Activated CD4-positive, alpha-beta memory T cell treated with anti-CD3 and anti-CD28 coated beads for 36 hours (primary cell): ENCODE measurements at regions not wholly inside any gene's neighbourhood (a gene's known extent, or its start where the extent isn't known, plus 50 kb on each side); places are given as distances from the start of the nearest gene placed in this dataset.

Experiments
- CTCF ChIA-PET: fragments of 350-600 bp; sonication (Branson Sonifier 250); formaldehyde crosslinking; loops from one replicate; lab custom pipeline; 2021; ENCODE audit warnings: antibody characterized with exemption, inconsistent platforms; lab: Charles Lee
- POLR2A ChIA-PET: fragments of 350-600 bp; sonication (Branson Sonifier 250); formaldehyde crosslinking; loops from one replicate; lab custom pipeline; 2021; ENCODE audit warnings: antibody characterized with exemption; lab: Charles Lee
- DNase-seq: peaks from one replicate; pipeline ENCODE4 v3.0.0-alpha.2; 2020
- H3K27ac Mint-ChIP-seq: one replicate; pipeline ENCODE4 v1.8.0; 2021; ENCODE audit warnings: mixed read lengths
- H3K27me3 Mint-ChIP-seq: one replicate; pipeline ENCODE4 v1.8.0; 2021; ENCODE audit warnings: mixed read lengths
- H3K36me3 Mint-ChIP-seq: one replicate; pipeline ENCODE4 v1.8.0; 2021; ENCODE audit warnings: mixed read lengths
- H3K4me1 Mint-ChIP-seq: one replicate; pipeline ENCODE4 v1.8.0; 2021; ENCODE audit warnings: low read depth, mixed read lengths
- H3K4me3 Mint-ChIP-seq: one replicate; pipeline ENCODE4 v1.8.0; 2021; ENCODE audit warnings: mild to moderate bottlenecking, mixed read lengths
- H3K9me3 Mint-ChIP-seq: one replicate; pipeline ENCODE4 v1.8.0; 2021; ENCODE audit warnings: mixed read lengths
- intact Hi-C: fragments of 100-400 bp; cut with micrococcal nuclease; formaldehyde crosslinking; loops from one replicate; pipeline ENCODE4 v1.15.1; 2023

- CTCF ChIA-PET: no interaction called here
- DNase-seq: no peak
- POLR2A ChIA-PET: no interaction called here
Observed at GRCh38 chr6:132993738-132994137, 179.4 kb downstream of the RPS12 start.

GRCh38 chr6:132995009-132995408 lies 180.6 kb downstream of the RPS12 start:
- no peak overlapping the region for H3K27ac Mint-ChIP-seq
- ChIA-PET CTCF (no interaction called here), POLR2A (no interaction called here)
- intact Hi-C loops: no loop called here
- H3K27me3 Mint-ChIP-seq: peaks cover 4% of the 10 kb centered on the region
- DNase-seq: no peak
- H3K4me1 Mint-ChIP-seq: no peaks in the 10 kb centered on the region
- no peak overlapping the region for H3K4me3 Mint-ChIP-seq
- H3K36me3 Mint-ChIP-seq: no peaks in the 10 kb centered on the region
- no peaks in the 10 kb centered on the region for H3K9me3 Mint-ChIP-seq

More at GRCh38 chr6:132993738-132994137, 179.4 kb downstream of the RPS12 start:
- H3K4me3 Mint-ChIP-seq: no peak overlapping the region
- H3K9me3 Mint-ChIP-seq: no peaks in the 10 kb centered on the region
- no peak overlapping the region for H3K27ac Mint-ChIP-seq
- peaks cover 5% of the 10 kb centered on the region for H3K27me3 Mint-ChIP-seq
- no peaks in the 10 kb centered on the region for H3K36me3 Mint-ChIP-seq
- intact Hi-C loops: no loop called here
- no peaks in the 10 kb centered on the region for H3K4me1 Mint-ChIP-seq

GRCh38 chr6:132995432-132995831 lies 181.1 kb downstream of the RPS12 start:
- POLR2A ChIA-PET: no interaction called here
- Mint-ChIP-seq H3K27me3 (peaks cover 4% of the 10 kb centered on the region), H3K36me3 (no peaks in the 10 kb centered on the region), H3K9me3 (no peaks in the 10 kb centered on the region), H3K4me3 (no peak overlapping the region), H3K27ac (no peak overlapping the region), H3K4me1 (no peaks in the 10 kb centered on the region)
- DNase-seq: no peak
- CTCF ChIA-PET: no interaction called here
- intact Hi-C loops: no loop called here

DNA sequence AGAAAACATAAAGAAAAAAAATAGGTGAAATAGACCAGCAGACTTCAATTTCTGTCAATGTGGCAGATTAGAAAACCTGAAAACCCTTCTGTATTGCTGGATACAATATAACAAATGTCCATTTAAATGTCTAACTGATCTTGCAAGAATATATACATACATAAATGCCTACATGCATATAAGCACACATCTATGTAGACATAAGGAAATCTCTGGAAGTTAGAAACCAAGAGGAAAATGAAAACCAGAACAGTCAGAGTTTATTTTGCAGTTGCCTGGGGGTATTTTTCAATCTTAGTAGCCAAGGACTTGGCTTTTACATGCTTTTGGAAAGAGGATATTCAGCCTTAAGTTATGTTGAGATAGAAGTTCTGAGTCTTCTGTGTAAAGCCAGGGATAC lies 184.0 kb downstream of the RPS12 start:
- POLR2A ChIA-PET: no interaction called here
- intact Hi-C loops: no loop called here

GRCh38 chr6:133001040-133001565 lies 186.7 kb downstream of the RPS12 start:
- no peaks in the 10 kb centered on the region for H3K4me1 Mint-ChIP-seq
- H3K27me3 Mint-ChIP-seq: peaks cover 5% of the 10 kb centered on the region
- intact Hi-C loops: no loop called here
- no peaks in the 10 kb centered on the region for H3K36me3 Mint-ChIP-seq
- DNase-seq: no peak
- ChIA-PET POLR2A (no interaction called here), CTCF (no interaction called here)
- no peaks in the 10 kb centered on the region for H3K9me3 Mint-ChIP-seq
- no peak overlapping the region for H3K27ac Mint-ChIP-seq
- no peak overlapping the region for H3K4me3 Mint-ChIP-seq

More for the DNA sequence above, 184.0 kb downstream of the RPS12 start:
- CTCF ChIA-PET: no interaction called here
- no peak for DNase-seq
- H3K27ac Mint-ChIP-seq: no peak overlapping the region
- no peaks in the 10 kb centered on the region for H3K9me3 Mint-ChIP-seq
- no peaks in the 10 kb centered on the region for H3K36me3 Mint-ChIP-seq
- H3K4me1 Mint-ChIP-seq: no peaks in the 10 kb centered on the region
- H3K27me3 Mint-ChIP-seq: peaks cover 4% of the 10 kb centered on the region
- H3K4me3 Mint-ChIP-seq: no peak overlapping the region

DNA sequence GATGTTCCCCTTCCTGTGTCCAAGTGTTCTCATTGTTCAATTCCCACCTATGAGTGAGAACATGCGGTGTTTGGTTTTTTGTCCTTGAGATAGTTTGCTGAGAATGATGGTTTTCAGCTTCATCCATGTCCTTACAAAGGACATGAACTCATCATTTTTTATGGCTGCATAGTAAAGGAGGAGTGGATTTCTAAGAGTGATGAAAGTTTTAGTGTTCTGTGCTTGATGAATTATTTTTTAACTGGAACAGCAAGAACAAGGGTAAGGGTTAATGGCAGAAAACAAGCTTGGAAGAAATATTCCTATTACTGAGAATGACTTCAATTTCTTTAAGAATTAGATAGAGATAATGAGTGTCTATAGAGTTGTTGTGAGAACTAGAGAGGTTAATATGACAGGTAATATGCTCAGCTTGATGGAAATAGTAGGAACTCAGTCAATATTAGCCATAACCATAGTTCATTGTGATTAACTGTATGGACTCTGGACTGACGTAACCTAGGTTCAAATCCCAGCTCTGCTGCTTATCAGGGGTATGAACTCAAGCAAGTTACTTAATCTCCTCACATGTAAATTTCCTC lies 190.0 kb downstream of the RPS12 start:
- H3K27ac Mint-ChIP-seq: no peak overlapping the region
- H3K4me3 Mint-ChIP-seq: no peak overlapping the region
- H3K36me3 Mint-ChIP-seq: no peaks in the 10 kb centered on the region
- ChIA-PET POLR2A (no interaction called here), CTCF (no interaction called here)
- H3K27me3 Mint-ChIP-seq: peaks cover 2% of the 10 kb centered on the region
- no peaks in the 10 kb centered on the region for H3K9me3 Mint-ChIP-seq
- H3K4me1 Mint-ChIP-seq: no peaks in the 10 kb centered on the region
- intact Hi-C loops: no loop called here
- no peak for DNase-seq

DNA sequence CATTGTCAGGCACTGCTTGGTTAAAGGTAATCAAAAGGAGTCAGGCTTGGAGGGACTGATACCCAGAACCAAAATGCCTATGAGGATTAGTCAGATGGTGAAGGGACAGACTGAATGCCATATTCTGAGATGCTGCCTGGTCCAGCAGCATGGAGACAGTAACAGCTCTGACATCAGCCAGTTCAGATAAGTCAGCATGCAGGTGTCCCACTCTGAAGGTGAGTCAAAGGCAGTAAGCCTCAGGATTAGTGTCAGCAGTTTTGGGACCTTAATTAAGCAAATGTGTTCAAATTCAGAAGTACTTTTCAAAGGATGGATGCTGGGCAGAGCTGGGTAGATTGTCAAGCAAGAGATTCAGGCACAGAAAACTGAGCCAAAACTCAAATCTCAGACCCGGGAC lies 198.4 kb downstream of the RPS12 start:
- no peaks in the 10 kb centered on the region for H3K4me1 Mint-ChIP-seq
- H3K9me3 Mint-ChIP-seq: no peaks in the 10 kb centered on the region
- no peak overlapping the region for H3K27ac Mint-ChIP-seq
- peaks cover 5% of the 10 kb centered on the region for H3K27me3 Mint-ChIP-seq
- DNase-seq: no peak
- no peaks in the 10 kb centered on the region for H3K36me3 Mint-ChIP-seq
- CTCF ChIA-PET: interaction anchor here (0.6 kb wide), 1 partner anchor 48 kb away, joined by 3 read pairs; no protein-coding TSS in a partner anchor
- H3K4me3 Mint-ChIP-seq: no peak overlapping the region
- POLR2A ChIA-PET: no interaction called here
- intact Hi-C loops: no loop called here

- Mint-ChIP-seq H3K4me3 (no peak overlapping the region), H3K36me3 (no peaks in the 10 kb centered on the region), H3K9me3 (no peaks in the 10 kb centered on the region), H3K27ac (no peak overlapping the region), H3K27me3 (peaks cover 2% of the 10 kb centered on the region), H3K4me1 (no peaks in the 10 kb centered on the region)
- ChIA-PET POLR2A (no interaction called here), CTCF (interaction anchor here (0.7 kb wide), 1 partner anchor 1778 kb away, joined by 3 read pairs; no protein-coding TSS in a partner anchor)
- DNase-seq: no peak
- intact Hi-C loops: no loop called here
Observed at GRCh38 chr6:133016631-133017030, 202.3 kb downstream of the RPS12 start.

DNA sequence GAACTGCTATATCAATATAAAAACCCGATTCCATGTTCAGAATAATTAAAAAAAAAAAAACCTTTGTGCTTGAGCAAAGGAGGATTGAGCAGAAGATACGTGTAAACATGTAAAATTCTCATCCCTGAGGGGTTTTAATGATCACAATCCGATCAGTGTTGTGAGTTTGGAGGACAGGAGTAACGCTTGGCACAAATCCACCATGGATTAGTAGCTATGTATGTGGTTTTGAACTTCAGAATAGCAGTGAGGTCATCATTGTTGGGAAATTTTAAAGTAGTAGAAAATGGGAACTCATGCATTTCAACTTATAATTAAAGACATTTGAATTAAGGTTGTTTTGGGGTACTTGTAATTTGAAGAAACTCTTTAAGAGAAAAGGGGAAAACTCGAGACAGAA lies 203.2 kb downstream of the RPS12 start:
- intact Hi-C loops: no loop called here
- DNase-seq: no peak
- ChIA-PET CTCF (no interaction called here), POLR2A (no interaction called here)
- H3K27me3 Mint-ChIP-seq: peaks cover 2% of the 10 kb centered on the region
- H3K36me3 Mint-ChIP-seq: no peaks in the 10 kb centered on the region
- H3K4me3 Mint-ChIP-seq: no peak overlapping the region
- no peaks in the 10 kb centered on the region for H3K4me1 Mint-ChIP-seq
- no peaks in the 10 kb centered on the region for H3K9me3 Mint-ChIP-seq
- no peak overlapping the region for H3K27ac Mint-ChIP-seq

- no peaks in the 10 kb centered on the region for H3K9me3 Mint-ChIP-seq
- no peak overlapping the region for H3K27ac Mint-ChIP-seq
- DNase-seq: no peak
- intact Hi-C loops: no loop called here
- ChIA-PET CTCF (no interaction called here), POLR2A (no interaction called here)
- no peak overlapping the region for H3K4me3 Mint-ChIP-seq
- H3K4me1 Mint-ChIP-seq: no peaks in the 10 kb centered on the region
- peaks cover 6% of the 10 kb centered on the region for H3K27me3 Mint-ChIP-seq
- H3K36me3 Mint-ChIP-seq: no peaks in the 10 kb centered on the region
Observed at GRCh38 chr6:133026705-133027104, 212.3 kb downstream of the RPS12 start.

GRCh38 chr6:133033263-133033662 lies 207.9 kb upstream of the EYA4 start:
- Mint-ChIP-seq H3K9me3 (no peaks in the 10 kb centered on the region), H3K4me3 (no peak overlapping the region), H3K36me3 (no peaks in the 10 kb centered on the region), H3K4me1 (no peaks in the 10 kb centered on the region), H3K27ac (no peak overlapping the region), H3K27me3 (peaks cover 6% of the 10 kb centered on the region)
- POLR2A ChIA-PET: no interaction called here
- intact Hi-C loops: no loop called here
- DNase-seq: no peak
- CTCF ChIA-PET: no interaction called here

DNA sequence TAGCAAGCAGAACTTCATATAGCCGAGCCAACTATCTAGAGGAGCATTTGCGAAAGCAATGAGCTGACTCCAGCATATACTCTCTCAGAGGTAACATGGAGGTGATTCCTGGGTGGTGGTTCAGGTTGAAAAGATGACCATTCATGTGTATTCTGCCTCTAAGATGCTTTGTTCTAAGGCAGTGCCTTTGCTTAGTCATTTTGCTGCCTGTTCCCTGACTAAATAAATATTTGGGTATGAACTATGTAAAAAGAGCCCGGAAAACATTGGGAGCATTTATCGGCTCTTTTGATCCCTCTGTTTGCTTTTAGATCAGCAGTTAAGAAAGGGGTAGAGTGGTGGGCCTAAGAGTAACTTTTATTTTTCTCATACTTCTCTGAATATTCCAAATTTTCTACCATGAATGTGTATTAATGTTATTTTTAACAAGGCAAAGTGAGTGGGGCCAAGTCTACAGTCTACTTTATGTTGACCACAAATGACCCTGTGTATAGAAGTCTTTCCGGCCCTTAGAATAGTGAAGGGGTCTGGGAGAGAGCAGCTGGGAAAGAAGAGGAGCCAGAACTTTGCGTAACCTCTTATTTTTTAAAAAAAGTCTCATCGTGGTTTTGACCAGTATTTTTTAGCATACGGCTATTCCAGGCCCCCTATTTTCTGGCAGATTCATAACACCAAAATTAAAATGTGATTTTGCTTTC lies 206.5 kb upstream of the EYA4 start:
- Mint-ChIP-seq H3K4me1 (no peaks in the 10 kb centered on the region), H3K27ac (no peak overlapping the region), H3K4me3 (no peak overlapping the region), H3K27me3 (peaks cover 2% of the 10 kb centered on the region), H3K36me3 (no peaks in the 10 kb centered on the region), H3K9me3 (no peaks in the 10 kb centered on the region)
- intact Hi-C loops: no loop called here
- no peak for DNase-seq
- POLR2A ChIA-PET: no interaction called here
- CTCF ChIA-PET: no interaction called here
